NCI-H345 treated with DMSO at 0.1 percent for 48 hours (cell line): ENCODE measurements at regions not wholly inside any gene's neighbourhood (a gene's known extent, or its start where the extent isn't known, plus 50 kb on each side); places are given as distances from the start of the nearest gene placed in this dataset.

Source experiments
- DNase-seq: peaks from one replicate; lab custom pipeline; 2025; ENCODE audit not compliant: unreplicated experiment; lab: John Stamatoyannopoulos, UW

- DNase-seq: no peak
Observed at GRCh38 chr11:19524171-19524671, 188.4 kb upstream of the NAV2 start.

- DNase-seq: no peak
Observed at GRCh38 chr11:19520681-19521080, 192.0 kb upstream of the NAV2 start.

GRCh38 chr11:19519912-19520641 lies 192.6 kb upstream of the NAV2 start:
- DNase-seq: no peak

GRCh38 chr11:19519353-19519752 lies 193.3 kb upstream of the NAV2 start:
- no peak for DNase-seq

- no peak for DNase-seq
Observed at GRCh38 chr11:19513253-19513652, 199.4 kb upstream of the NAV2 start.

- DNase-seq: no peak
Observed at GRCh38 chr11:19512618-19513017, 200.0 kb upstream of the NAV2 start.

- peak; percentile 57 for DNase-seq
Observed at GRCh38 chr11:19511413-19512183, 201.0 kb upstream of the NAV2 start.

- DNase-seq: no peak
Observed at GRCh38 chr11:19511066-19511412, 201.6 kb upstream of the NAV2 start.

- no peak for DNase-seq
Observed at GRCh38 chr11:19510468-19510867, 202.2 kb upstream of the NAV2 start.

GRCh38 chr11:19509215-19509614 lies 203.4 kb upstream of the NAV2 start:
- no peak for DNase-seq

- no peak for DNase-seq
Observed at GRCh38 chr11:19508165-19508564, 204.5 kb upstream of the NAV2 start.

- no peak for DNase-seq
Observed at GRCh38 chr11:19506816-19507486, 205.7 kb upstream of the NAV2 start.

GRCh38 chr11:19502691-19503253 lies 209.9 kb upstream of the NAV2 start:
- DNase-seq: no peak

- no peak for DNase-seq
Observed at GRCh38 chr11:19501631-19502030, 211.0 kb upstream of the NAV2 start.

GRCh38 chr11:19499999-19500398 lies 212.6 kb upstream of the NAV2 start:
- DNase-seq: no peak

GRCh38 chr11:19499026-19499669 lies 213.5 kb upstream of the NAV2 start:
- DNase-seq: no peak

- DNase-seq: peak; percentile 58
Observed at GRCh38 chr11:19493446-19494213, 219.0 kb upstream of the NAV2 start.

- no peak for DNase-seq
Observed at GRCh38 chr11:19482319-19483100, 230.1 kb upstream of the NAV2 start.

- DNase-seq: no peak
Observed at GRCh38 chr11:19480540-19480939, 232.1 kb upstream of the NAV2 start.

- no peak for DNase-seq
Observed at GRCh38 chr11:19478891-19479290, 233.7 kb upstream of the NAV2 start.
